ENCODE measurements at regions not wholly inside any gene's neighbourhood (a gene's known extent, or its start where the extent isn't known, plus 50 kb on each side); places are given as distances from the start of the nearest gene placed in this dataset.

DNA sequence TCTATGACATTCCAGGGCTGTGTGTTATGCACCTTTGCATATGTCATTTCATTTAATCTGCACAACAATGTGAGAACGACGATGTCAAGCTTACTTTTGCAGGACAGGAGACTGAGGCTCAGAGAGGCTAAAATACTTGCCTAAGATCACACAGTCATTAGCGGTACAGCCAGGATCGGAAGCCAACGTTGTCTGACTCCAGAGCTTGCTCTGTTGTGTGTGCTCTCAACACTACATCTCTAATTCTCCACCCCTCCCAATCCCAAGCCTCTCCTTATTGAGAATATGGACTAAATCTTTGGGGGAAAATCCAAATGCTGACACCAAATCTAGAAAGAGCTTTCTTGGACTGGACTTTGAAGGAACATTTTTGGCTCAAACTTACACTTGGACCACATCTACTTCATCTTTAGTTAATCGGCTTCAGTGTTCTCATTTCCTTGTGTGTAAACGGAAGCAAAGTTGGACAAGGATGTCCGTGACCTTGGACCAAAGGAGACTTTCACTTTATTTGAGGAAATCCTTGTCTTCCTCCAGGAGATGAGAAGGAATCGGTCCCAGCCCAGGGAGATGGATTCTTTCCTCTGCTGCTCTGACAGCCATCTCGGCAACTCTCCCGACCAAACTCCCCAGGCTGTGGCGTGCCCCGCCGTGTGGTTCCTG, 242.4 kb downstream of the LPIN1 start:
- Histone ChIP-seq H3K79me2 (ENCODE audit: insufficient read depth, low read length) (no peaks in the 10 kb centered on the region), H3K27ac (ENCODE audit: low read depth, low read length) (no peak overlapping the region), H3K4me2 (ENCODE audit: insufficient read depth, low read length) (no peak overlapping the region), H3K9me3 (ENCODE audit: low read depth, low read length) (no peaks in the 10 kb centered on the region), H3K4me3 (ENCODE audit: insufficient read depth, low read length) (no peak overlapping the region), H3K36me3 (ENCODE audit: insufficient read depth, low read length) (no peaks in the 10 kb centered on the region), H2AFZ (ENCODE audit: low read length) (no peak overlapping the region), H3K4me1 (ENCODE audit: insufficient read depth, low read length) (no peaks in the 10 kb centered on the region), H3K27me3 (ENCODE audit: insufficient read depth, low read length) (peaks cover 2% of the 10 kb centered on the region), H4K20me1 (ENCODE audit: insufficient read depth, low read length) (no peaks in the 10 kb centered on the region)
- TF ChIP-seq, protein P1, sequence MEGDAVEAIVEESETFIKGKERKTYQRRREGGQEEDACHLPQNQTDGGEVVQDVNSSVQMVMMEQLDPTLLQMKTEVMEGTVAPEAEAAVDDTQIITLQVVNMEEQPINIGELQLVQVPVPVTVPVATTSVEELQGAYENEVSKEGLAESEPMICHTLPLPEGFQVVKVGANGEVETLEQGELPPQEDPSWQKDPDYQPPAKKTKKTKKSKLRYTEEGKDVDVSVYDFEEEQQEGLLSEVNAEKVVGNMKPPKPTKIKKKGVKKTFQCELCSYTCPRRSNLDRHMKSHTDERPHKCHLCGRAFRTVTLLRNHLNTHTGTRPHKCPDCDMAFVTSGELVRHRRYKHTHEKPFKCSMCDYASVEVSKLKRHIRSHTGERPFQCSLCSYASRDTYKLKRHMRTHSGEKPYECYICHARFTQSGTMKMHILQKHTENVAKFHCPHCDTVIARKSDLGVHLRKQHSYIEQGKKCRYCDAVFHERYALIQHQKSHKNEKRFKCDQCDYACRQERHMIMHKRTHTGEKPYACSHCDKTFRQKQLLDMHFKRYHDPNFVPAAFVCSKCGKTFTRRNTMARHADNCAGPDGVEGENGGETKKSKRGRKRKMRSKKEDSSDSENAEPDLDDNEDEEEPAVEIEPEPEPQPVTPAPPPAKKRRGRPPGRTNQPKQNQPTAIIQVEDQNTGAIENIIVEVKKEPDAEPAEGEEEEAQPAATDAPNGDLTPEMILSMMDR (IDR thresholded peaks at IDR 0.05; ENCODE audit: extremely low read depth, low read depth, low read length) = no peak
- no peak for DNase-seq (ENCODE audit: insufficient read length, low spot score, missing footprints)

DNA sequence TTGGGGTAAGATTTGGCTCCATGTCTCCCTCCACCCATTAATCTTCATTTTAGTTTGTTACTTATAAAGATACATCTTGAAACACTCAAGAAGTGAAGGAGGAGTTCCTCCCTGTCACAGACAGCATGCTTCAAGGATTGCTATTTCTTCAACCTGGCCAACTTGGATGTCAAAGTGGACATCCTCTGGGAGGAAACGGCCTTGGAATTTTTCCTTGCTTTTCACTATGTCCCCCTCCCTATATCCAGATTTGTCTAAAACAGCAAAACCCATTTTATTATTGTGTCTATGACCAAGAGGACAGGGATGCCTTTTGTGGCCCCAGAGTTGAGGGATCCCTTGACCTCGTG, 242.9 kb downstream of the LPIN1 start:
- no peak overlapping the region for H3K4me2 ChIP-seq (ENCODE audit: insufficient read depth, low read length)
- no peaks in the 10 kb centered on the region for H3K36me3 ChIP-seq (ENCODE audit: insufficient read depth, low read length)
- H3K4me1 ChIP-seq (ENCODE audit: insufficient read depth, low read length) = no peaks in the 10 kb centered on the region
- H4K20me1 ChIP-seq (ENCODE audit: insufficient read depth, low read length) = no peaks in the 10 kb centered on the region
- no peak for DNase-seq (ENCODE audit: insufficient read length, low spot score, missing footprints)
- H3K9me3 ChIP-seq (ENCODE audit: low read depth, low read length) = no peaks in the 10 kb centered on the region
- H3K27ac ChIP-seq (ENCODE audit: low read depth, low read length) = no peak overlapping the region
- H2AFZ ChIP-seq (ENCODE audit: low read length) = no peak overlapping the region
- H3K27me3 ChIP-seq (ENCODE audit: insufficient read depth, low read length) = peaks cover 2% of the 10 kb centered on the region
- TF ChIP-seq, protein P1 (IDR thresholded peaks at IDR 0.05; ENCODE audit: extremely low read depth, low read depth, low read length) = no peak
- no peaks in the 10 kb centered on the region for H3K79me2 ChIP-seq (ENCODE audit: insufficient read depth, low read length)
- H3K4me3 ChIP-seq (ENCODE audit: insufficient read depth, low read length) = no peak overlapping the region

DNA sequence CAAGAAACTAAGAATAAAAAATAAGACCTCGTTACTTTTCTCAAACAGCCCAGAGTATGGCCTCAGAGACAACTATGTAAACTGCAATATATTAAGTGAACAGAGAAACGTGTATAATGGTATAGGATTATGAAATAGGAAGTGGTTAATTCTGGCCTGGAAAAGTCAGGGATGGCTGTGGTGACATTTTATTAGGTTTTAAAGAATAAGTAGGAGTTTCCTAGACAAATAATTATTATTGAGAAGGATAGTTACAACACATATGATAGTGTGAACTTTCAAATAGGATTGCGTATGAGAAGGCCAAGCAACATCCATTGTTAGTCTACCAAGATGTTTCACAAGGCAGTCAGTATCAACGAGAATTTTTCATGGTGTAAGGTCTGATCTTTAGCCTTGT, 244.1 kb downstream of the LPIN1 start:
- no peak overlapping the region for H3K4me3 ChIP-seq (ENCODE audit: insufficient read depth, low read length)
- no peaks in the 10 kb centered on the region for H3K79me2 ChIP-seq (ENCODE audit: insufficient read depth, low read length)
- H3K9me3 ChIP-seq (ENCODE audit: low read depth, low read length) = no peaks in the 10 kb centered on the region
- no peak overlapping the region for H3K4me2 ChIP-seq (ENCODE audit: insufficient read depth, low read length)
- peaks cover 2% of the 10 kb centered on the region for H3K27me3 ChIP-seq (ENCODE audit: insufficient read depth, low read length)
- TF ChIP-seq, protein P1 (IDR thresholded peaks at IDR 0.05; ENCODE audit: extremely low read depth, low read depth, low read length) = no peak
- no peak overlapping the region for H3K27ac ChIP-seq (ENCODE audit: low read depth, low read length)
- peaks cover 5% of the 10 kb centered on the region for H3K4me1 ChIP-seq (ENCODE audit: insufficient read depth, low read length)
- DNase-seq (ENCODE audit: insufficient read length, low spot score, missing footprints) = no peak
- no peak overlapping the region for H2AFZ ChIP-seq (ENCODE audit: low read length)
- no peaks in the 10 kb centered on the region for H3K36me3 ChIP-seq (ENCODE audit: insufficient read depth, low read length)
- no peaks in the 10 kb centered on the region for H4K20me1 ChIP-seq (ENCODE audit: insufficient read depth, low read length)

DNA sequence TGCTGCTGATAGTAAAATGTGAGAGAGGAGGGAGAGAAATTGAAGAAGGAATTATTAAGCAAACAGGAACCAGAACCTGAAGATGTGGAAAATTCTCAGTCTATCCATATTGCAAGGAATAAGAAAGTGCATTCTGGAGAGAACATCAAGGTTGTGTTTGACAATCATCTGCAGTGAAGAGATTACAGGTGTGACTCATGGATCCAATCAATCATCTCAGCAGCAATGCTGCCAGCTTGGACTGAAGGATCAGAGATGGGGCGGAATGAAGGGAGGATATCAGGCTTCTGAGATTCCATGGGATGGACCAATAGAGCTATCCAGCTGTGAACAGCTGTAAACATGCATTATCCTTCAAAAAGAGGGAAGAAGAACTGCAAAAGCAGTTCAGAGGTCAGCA, 247.3 kb downstream of the LPIN1 start:
- H3K4me1 ChIP-seq (ENCODE audit: insufficient read depth, low read length) = peaks cover 27% of the 10 kb centered on the region
- H3K4me2 ChIP-seq (ENCODE audit: insufficient read depth, low read length) = no peak overlapping the region
- H3K79me2 ChIP-seq (ENCODE audit: insufficient read depth, low read length) = no peaks in the 10 kb centered on the region
- no peaks in the 10 kb centered on the region for H4K20me1 ChIP-seq (ENCODE audit: insufficient read depth, low read length)
- H3K9me3 ChIP-seq (ENCODE audit: low read depth, low read length) = no peaks in the 10 kb centered on the region
- no peak overlapping the region for H3K4me3 ChIP-seq (ENCODE audit: insufficient read depth, low read length)
- no peaks in the 10 kb centered on the region for H3K27me3 ChIP-seq (ENCODE audit: insufficient read depth, low read length)
- TF ChIP-seq, protein P1 (IDR thresholded peaks at IDR 0.05; ENCODE audit: extremely low read depth, low read depth, low read length) = no peak
- no peak overlapping the region for H2AFZ ChIP-seq (ENCODE audit: low read length)
- DNase-seq (ENCODE audit: insufficient read length, low spot score, missing footprints) = no peak
- no peaks in the 10 kb centered on the region for H3K36me3 ChIP-seq (ENCODE audit: insufficient read depth, low read length)
- no peak overlapping the region for H3K27ac ChIP-seq (ENCODE audit: low read depth, low read length)
